ENCODE measurements at regions not wholly inside any gene's neighbourhood (a gene's known extent, or its start where the extent isn't known, plus 50 kb on each side); places are given as distances from the start of the nearest gene placed in this dataset.
"Not testable (repeated sequence)": the region's sequence is repeated elsewhere in the genome, so short reads cannot be mapped to it uniquely, and the experiment has no call there.

DNA sequence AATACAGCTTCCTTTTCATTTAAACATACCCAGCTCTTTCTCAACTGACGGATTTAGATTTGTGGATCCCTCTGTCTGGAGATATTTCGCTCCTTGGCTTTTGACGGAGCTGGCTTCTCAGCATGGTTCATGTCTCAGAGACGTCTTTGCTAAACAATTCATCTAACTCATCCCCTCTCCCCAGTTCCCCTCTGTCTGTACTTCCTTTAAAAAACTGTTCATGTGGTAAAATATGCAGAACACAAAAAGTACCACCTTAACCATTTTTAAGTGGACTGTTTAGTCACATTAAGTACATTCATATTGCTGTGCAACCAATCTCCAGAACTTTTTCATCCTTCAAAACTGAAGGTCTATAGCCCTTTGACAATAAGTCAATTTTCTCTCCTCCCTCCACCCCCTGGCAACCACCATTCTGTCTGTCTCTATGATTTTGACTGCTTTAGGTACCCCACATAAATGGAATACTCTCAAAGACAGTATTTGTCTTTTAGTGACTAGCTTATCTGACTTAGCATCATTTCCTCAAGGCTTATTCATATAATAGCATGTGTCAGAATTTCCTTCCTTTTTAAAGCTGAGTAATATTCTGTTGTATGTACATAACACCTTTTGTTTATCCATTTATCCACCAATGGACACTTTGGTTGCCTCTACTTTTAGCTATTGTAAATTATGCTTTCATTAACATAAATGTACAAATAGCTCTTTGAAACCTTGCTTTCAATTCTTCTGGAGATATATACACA, 399.8 kb upstream of the SOX5 start:
- H3K27ac ChIP-seq (ENCODE audit: low read length) = no peak overlapping the region
- H3K9me3 ChIP-seq (ENCODE audit: control insufficient read depth, low read depth, low read length) = no peaks in the 10 kb centered on the region
- H3K4me3 ChIP-seq (ENCODE audit: low read length) = no peak overlapping the region
- H3K4me1 ChIP-seq (ENCODE audit: control insufficient read depth, low read depth, low read length) = no peaks in the 10 kb centered on the region
- no peak overlapping the region for H3K9ac ChIP-seq (ENCODE audit: low read length)
- no peaks in the 10 kb centered on the region for H3K36me3 ChIP-seq (ENCODE audit: control insufficient read depth, low read depth, low read length)
- H3K27me3 ChIP-seq (ENCODE audit: control insufficient read depth, insufficient read depth, low read length) = no peaks in the 10 kb centered on the region

DNA sequence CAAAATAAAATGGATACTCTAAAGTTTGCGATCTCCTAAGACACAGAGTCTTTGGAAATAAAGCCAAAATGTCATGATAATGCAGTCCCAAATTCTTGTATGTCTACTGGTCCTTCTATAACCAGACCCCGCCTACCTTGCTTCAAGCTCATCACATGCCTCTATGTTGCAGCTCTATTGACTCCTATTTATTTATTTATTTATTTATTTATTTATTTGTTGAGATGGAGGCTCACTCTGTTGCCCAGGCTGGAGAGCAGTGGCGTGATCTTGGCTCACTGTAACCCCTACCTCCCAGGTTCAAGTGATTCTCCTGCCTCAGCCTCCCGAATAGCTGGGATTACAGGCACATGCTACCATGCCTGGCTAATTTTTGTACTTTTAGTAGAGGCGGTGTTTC, 398.7 kb upstream of the SOX5 start:
- H3K27me3 ChIP-seq (ENCODE audit: control insufficient read depth, insufficient read depth, low read length); H3K9me3 ChIP-seq (ENCODE audit: control insufficient read depth, low read depth, low read length); H3K4me1 ChIP-seq (ENCODE audit: control insufficient read depth, low read depth, low read length); H3K9ac ChIP-seq (ENCODE audit: low read length); H3K36me3 ChIP-seq (ENCODE audit: control insufficient read depth, low read depth, low read length); H3K4me3 ChIP-seq (ENCODE audit: low read length); H3K27ac ChIP-seq (ENCODE audit: low read length): not testable (repeated sequence)

DNA sequence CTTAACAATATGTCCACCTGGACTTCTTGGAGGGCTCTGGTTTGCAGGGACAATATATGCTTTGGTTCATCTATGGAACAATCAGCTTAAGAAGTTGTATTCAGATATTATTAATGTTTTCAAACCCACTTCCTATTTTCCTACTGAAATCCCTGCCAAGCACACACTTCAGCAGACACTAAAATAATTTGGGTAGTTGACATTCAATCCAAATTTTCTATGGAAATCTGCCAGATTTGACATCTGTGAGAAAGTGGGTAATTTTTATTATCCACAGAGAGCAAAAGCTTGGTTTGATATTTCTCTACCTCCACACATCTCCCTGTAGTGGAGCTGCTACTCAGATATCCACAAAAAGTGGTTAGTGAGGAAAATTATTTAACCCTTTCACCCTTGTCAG, 378.8 kb upstream of the SOX5 start:
- Histone ChIP-seq H3K27ac (ENCODE audit: low read length) (no peak overlapping the region), H3K36me3 (ENCODE audit: control insufficient read depth, low read depth, low read length) (no peaks in the 10 kb centered on the region), H3K4me1 (ENCODE audit: control insufficient read depth, low read depth, low read length) (no peaks in the 10 kb centered on the region), H3K27me3 (ENCODE audit: control insufficient read depth, insufficient read depth, low read length) (no peaks in the 10 kb centered on the region), H3K4me3 (ENCODE audit: low read length) (no peak overlapping the region), H3K9me3 (ENCODE audit: control insufficient read depth, low read depth, low read length) (no peaks in the 10 kb centered on the region), H3K9ac (ENCODE audit: low read length) (no peak overlapping the region)

DNA sequence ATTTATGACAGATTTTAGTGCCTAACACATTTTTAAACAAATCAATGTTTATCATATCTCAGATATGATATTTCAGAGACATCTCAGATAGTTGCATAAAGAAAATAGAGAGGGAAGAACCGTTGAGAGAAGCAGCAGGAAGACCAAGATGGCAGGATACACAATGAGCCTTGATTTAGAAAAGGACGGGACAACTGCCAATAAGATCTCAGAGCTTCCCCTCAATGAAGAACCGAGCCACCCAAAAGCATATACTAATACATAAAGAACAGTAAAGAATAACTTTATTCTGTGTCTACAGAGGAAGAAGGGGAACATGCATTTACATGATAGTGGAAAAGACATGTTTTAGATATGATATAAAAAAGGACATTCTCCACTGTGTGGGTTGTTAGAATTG, 375.9 kb upstream of the SOX5 start:
- Histone ChIP-seq H3K27ac (ENCODE audit: low read length) (no peak overlapping the region), H3K36me3 (ENCODE audit: control insufficient read depth, low read depth, low read length) (no peaks in the 10 kb centered on the region), H3K4me3 (ENCODE audit: low read length) (no peak overlapping the region), H3K9me3 (ENCODE audit: control insufficient read depth, low read depth, low read length) (no peaks in the 10 kb centered on the region), H3K4me1 (ENCODE audit: control insufficient read depth, low read depth, low read length) (no peaks in the 10 kb centered on the region), H3K27me3 (ENCODE audit: control insufficient read depth, insufficient read depth, low read length) (no peaks in the 10 kb centered on the region), H3K9ac (ENCODE audit: low read length) (no peak overlapping the region)

DNA sequence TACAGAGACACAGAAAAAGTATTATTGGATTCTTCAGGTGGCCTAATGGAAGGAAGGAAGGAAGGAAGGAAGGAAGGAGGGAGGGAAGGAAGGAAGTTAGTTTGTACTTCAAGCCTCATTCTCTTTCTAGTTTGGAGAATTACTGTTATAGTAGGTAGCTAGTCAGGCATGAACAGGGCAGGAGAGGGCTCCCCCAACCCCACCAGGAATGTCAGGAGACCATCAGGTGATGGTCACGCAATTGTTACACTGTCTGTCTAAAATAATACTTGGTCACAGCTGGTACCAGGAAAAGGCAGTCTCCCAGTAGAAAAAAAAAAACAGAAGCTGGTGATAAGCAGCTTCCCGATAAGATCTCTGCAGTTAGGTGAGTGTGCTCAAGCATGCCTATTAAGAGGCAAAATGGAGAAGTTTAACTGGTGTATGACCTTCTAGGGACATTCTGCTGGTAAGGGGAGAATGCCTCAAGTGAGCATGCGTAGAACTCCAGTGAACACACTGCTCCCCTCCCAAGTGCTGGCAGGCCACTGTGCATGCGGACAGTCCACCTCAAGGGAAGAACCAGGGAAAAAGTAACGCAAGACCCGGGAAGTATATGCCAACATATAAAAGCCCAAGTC, 358.4 kb upstream of the SOX5 start:
- H3K36me3 ChIP-seq (ENCODE audit: control insufficient read depth, low read depth, low read length) = no peaks in the 10 kb centered on the region
- H3K9ac ChIP-seq (ENCODE audit: low read length) = no peak overlapping the region
- H3K4me3 ChIP-seq (ENCODE audit: low read length) = no peak overlapping the region

DNA sequence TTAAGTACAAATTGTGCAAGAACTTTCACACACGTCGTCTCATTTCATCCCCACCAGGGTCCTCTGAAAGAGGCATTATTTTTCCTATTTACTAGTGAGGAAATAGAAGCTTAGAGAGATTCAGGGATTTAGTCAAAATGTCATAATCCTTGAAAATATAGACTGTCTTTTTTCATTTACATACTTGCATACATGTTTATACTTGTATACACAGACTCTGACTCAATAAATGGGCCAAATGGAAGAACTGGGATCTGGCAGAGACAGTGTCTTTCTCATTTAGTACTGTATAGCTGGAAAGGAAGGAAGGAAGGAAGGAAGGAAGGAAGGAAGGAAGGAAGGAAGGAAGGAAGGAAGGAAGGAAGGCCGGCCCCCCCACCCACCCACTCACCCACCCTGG, 357.7 kb upstream of the SOX5 start:
- Histone ChIP-seq H3K9ac (ENCODE audit: low read length) (no peak overlapping the region), H3K4me3 (ENCODE audit: low read length) (no peak overlapping the region), H3K36me3 (ENCODE audit: control insufficient read depth, low read depth, low read length) (no peaks in the 10 kb centered on the region), H3K9me3 (ENCODE audit: control insufficient read depth, low read depth, low read length) (no peaks in the 10 kb centered on the region), H3K4me1 (ENCODE audit: control insufficient read depth, low read depth, low read length) (peaks cover 19% of the 10 kb centered on the region), H3K27ac (ENCODE audit: low read length) (no peak overlapping the region), H3K27me3 (ENCODE audit: control insufficient read depth, insufficient read depth, low read length) (no peaks in the 10 kb centered on the region)

More for the DNA sequence above, 358.4 kb upstream of the SOX5 start:
- Histone ChIP-seq H3K27ac (ENCODE audit: low read length) (no peak overlapping the region), H3K9me3 (ENCODE audit: control insufficient read depth, low read depth, low read length) (no peaks in the 10 kb centered on the region), H3K4me1 (ENCODE audit: control insufficient read depth, low read depth, low read length) (peaks cover 19% of the 10 kb centered on the region), H3K27me3 (ENCODE audit: control insufficient read depth, insufficient read depth, low read length) (no peaks in the 10 kb centered on the region)

DNA sequence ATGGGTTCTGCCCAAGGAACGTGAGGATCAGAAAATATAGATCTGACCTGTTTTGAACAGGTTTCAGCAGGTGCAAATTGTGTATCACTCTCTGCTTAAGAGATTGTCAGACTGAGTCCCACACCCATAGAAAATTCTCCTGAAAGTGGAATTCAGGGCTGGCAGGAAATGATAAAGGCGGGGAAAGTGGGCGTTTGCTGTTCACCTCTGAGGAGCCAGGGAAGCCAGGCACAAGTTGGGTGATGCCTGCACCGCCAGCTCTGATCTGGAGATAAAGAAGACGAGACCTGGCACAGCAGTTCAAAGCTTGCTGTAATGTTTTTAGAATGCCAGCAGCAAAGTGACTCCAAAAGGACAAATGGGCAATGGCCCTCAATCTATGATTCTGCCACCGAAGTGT, 356.5 kb upstream of the SOX5 start:
- H3K9ac ChIP-seq (ENCODE audit: low read length) = no peak overlapping the region
- H3K9me3 ChIP-seq (ENCODE audit: control insufficient read depth, low read depth, low read length) = no peaks in the 10 kb centered on the region
- H3K4me3 ChIP-seq (ENCODE audit: low read length) = no peak overlapping the region
- no peak overlapping the region for H3K27ac ChIP-seq (ENCODE audit: low read length)
- no peaks in the 10 kb centered on the region for H3K27me3 ChIP-seq (ENCODE audit: control insufficient read depth, insufficient read depth, low read length)
- no peaks in the 10 kb centered on the region for H3K36me3 ChIP-seq (ENCODE audit: control insufficient read depth, low read depth, low read length)
- peaks cover 19% of the 10 kb centered on the region for H3K4me1 ChIP-seq (ENCODE audit: control insufficient read depth, low read depth, low read length)

DNA sequence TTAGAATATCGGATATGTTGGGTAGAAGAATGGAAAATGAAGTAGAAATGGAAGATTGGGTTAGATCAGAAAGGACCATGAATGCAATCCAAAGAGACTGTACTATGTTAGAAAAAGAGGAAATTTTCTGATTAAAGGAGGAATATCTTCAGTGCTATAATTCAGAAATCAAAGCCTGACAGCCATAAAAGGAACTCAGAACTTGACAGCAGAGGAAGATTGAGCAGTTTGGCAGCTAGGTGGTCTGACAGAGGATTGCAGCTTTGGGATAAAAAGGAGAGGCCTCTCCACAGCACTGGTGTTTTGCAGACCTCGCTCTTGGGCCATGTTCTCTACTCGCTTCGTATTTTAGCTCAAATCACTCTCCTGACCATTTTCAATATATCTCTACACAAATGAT, 354.8 kb upstream of the SOX5 start:
- no peak overlapping the region for H3K9ac ChIP-seq (ENCODE audit: low read length)
- no peak overlapping the region for H3K27ac ChIP-seq (ENCODE audit: low read length)
- no peaks in the 10 kb centered on the region for H3K36me3 ChIP-seq (ENCODE audit: control insufficient read depth, low read depth, low read length)
- peaks cover 9% of the 10 kb centered on the region for H3K4me1 ChIP-seq (ENCODE audit: control insufficient read depth, low read depth, low read length)
- H3K9me3 ChIP-seq (ENCODE audit: control insufficient read depth, low read depth, low read length) = no peaks in the 10 kb centered on the region
- no peaks in the 10 kb centered on the region for H3K27me3 ChIP-seq (ENCODE audit: control insufficient read depth, insufficient read depth, low read length)
- no peak overlapping the region for H3K4me3 ChIP-seq (ENCODE audit: low read length)

DNA sequence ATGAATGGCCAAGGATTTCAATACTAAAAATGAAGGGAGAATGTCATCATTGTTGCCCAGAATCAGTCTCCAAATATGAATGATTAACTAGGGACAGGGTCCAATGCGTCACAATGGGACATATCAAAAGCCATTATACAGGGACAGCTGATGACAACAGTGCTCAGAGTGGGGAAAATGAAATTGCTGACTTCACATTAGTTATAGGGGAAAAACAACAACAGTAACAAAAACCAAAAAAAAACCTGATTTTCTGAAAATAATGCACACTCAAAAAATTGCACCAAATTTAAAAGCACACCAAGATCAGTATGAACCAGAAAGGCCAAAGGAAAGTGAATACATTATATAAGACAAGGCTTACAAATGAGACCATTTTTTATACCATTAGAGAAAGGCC, 353.2 kb upstream of the SOX5 start:
- H3K4me3 ChIP-seq (ENCODE audit: low read length) = no peak overlapping the region

DNA sequence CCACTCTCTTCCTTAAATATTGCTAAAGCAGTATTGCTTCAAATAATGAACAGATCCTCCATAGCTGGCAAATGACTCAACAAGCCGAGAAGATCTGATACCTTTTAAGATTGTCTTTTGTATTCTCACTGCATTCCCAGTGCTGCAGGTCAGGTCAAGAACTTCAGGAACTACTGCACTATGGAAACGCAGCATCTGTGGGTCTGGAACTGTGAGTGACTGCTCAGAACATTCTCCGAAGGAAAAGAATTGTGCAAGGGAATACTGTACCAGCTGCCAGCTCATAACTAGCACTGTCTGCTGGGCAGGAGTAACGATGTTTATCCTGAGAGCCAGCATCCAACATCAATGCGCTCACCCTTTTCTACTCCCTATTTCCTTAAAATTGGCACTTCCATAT, 348.0 kb upstream of the SOX5 start:
- no peak overlapping the region for H3K4me3 ChIP-seq (ENCODE audit: low read length)
- no peaks in the 10 kb centered on the region for H3K36me3 ChIP-seq (ENCODE audit: control insufficient read depth, low read depth, low read length)
- H3K27ac ChIP-seq (ENCODE audit: low read length) = no peak overlapping the region
- H3K4me1 ChIP-seq (ENCODE audit: control insufficient read depth, low read depth, low read length) = no peaks in the 10 kb centered on the region
- H3K9me3 ChIP-seq (ENCODE audit: control insufficient read depth, low read depth, low read length) = no peaks in the 10 kb centered on the region
- no peak overlapping the region for H3K9ac ChIP-seq (ENCODE audit: low read length)
- no peaks in the 10 kb centered on the region for H3K27me3 ChIP-seq (ENCODE audit: control insufficient read depth, insufficient read depth, low read length)

More for the DNA sequence above, 353.2 kb upstream of the SOX5 start:
- Histone ChIP-seq H3K9me3 (ENCODE audit: control insufficient read depth, low read depth, low read length) (no peaks in the 10 kb centered on the region), H3K27me3 (ENCODE audit: control insufficient read depth, insufficient read depth, low read length) (no peaks in the 10 kb centered on the region), H3K36me3 (ENCODE audit: control insufficient read depth, low read depth, low read length) (no peaks in the 10 kb centered on the region), H3K9ac (ENCODE audit: low read length) (no peak overlapping the region), H3K4me1 (ENCODE audit: control insufficient read depth, low read depth, low read length) (no peaks in the 10 kb centered on the region), H3K27ac (ENCODE audit: low read length) (no peak overlapping the region)

DNA sequence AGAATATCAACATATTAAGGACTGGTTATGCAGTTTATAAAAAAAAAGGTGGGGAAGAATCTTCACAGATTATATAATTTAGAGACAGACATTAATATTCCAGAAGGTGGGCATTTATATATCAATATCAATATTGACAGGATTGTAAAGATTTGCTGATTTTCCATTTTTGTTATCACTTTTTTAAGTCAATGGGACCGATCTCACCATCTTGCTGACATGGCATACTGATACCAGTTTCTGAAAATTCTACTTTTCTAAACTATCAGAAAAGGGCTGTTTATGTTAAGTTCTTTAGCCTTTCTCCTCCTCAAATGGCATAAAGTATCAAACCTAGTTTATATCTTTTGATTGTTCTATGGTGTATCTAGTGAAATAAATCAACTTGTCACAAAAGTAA, 344.1 kb upstream of the SOX5 start:
- H3K27ac ChIP-seq (ENCODE audit: low read length) = no peak overlapping the region
- H3K4me3 ChIP-seq (ENCODE audit: low read length) = no peak overlapping the region
- no peaks in the 10 kb centered on the region for H3K4me1 ChIP-seq (ENCODE audit: control insufficient read depth, low read depth, low read length)
- H3K9ac ChIP-seq (ENCODE audit: low read length) = no peak overlapping the region
- H3K9me3 ChIP-seq (ENCODE audit: control insufficient read depth, low read depth, low read length) = no peaks in the 10 kb centered on the region
- H3K36me3 ChIP-seq (ENCODE audit: control insufficient read depth, low read depth, low read length) = no peaks in the 10 kb centered on the region
- H3K27me3 ChIP-seq (ENCODE audit: control insufficient read depth, insufficient read depth, low read length) = no peaks in the 10 kb centered on the region

DNA sequence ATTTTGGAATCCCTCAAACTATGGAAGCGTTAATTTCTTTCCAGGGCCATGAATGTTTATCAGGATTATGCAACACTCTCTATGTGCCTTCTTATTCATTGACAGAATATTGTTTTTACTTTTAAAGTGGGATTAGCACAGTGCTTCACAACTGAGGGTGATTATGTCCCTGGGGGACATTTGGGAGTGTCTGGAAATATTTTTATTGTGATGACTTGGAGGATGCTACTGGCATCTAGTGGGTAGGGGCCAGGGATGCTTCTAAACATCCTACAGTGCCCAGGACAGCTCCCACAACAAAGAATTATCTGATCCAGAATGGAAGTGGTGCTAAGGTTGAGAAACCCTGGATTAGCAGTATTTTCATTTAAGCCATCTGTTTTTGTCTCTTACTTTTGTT, 338.5 kb upstream of the SOX5 start:
- Histone ChIP-seq H3K9me3 (ENCODE audit: control insufficient read depth, low read depth, low read length) (no peaks in the 10 kb centered on the region), H3K27me3 (ENCODE audit: control insufficient read depth, insufficient read depth, low read length) (no peaks in the 10 kb centered on the region), H3K36me3 (ENCODE audit: control insufficient read depth, low read depth, low read length) (no peaks in the 10 kb centered on the region), H3K4me1 (ENCODE audit: control insufficient read depth, low read depth, low read length) (peaks cover 8% of the 10 kb centered on the region), H3K9ac (ENCODE audit: low read length) (no peak overlapping the region), H3K27ac (ENCODE audit: low read length) (no peak overlapping the region), H3K4me3 (ENCODE audit: low read length) (no peak overlapping the region)

Data from iPS-18a (cell line).